GM18507 (cell line): ENCODE measurements at regions not wholly inside any gene's neighbourhood (a gene's known extent, or its start where the extent isn't known, plus 50 kb on each side); places are given as distances from the start of the nearest gene placed in this dataset.
"Not testable (repeated sequence)": the region's sequence is repeated elsewhere in the genome, so short reads cannot be mapped to it uniquely, and the experiment has no call there.

Experiments
- DNase-seq: peaks from one replicate; pipeline ENCODE4 v3.0.0; 2011; ENCODE audit warnings: low read depth; ENCODE audit not compliant: insufficient read length; ENCODE audit errors: extremely low spot score
- FAIRE-seq: peaks from 2 replicates; lab custom pipeline; 2011; peaks lifted over from hg19 to GRCh38; lab: Jason Lieb, UNC

DNA sequence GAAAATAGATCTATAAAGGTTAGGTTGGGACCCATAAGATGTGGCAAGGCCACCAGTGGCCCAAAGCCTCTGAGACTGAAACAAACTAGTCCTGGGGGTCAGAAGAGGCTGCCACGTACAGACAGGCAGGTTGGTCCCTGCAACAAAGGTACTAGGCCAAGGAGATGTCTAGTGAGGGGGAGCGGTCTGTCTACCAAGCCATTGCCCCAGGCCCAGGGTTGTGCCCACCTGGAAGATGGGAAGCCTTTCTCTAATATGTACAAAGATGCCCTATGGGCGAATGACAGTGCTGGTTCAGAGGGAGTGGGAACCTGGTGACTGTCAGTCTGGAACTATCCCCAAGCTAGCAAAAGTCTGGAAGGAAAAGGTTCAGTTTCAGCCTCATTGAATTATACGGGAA, 233.2 kb downstream of the RBM19 start:
- DNase-seq: no peak

DNA sequence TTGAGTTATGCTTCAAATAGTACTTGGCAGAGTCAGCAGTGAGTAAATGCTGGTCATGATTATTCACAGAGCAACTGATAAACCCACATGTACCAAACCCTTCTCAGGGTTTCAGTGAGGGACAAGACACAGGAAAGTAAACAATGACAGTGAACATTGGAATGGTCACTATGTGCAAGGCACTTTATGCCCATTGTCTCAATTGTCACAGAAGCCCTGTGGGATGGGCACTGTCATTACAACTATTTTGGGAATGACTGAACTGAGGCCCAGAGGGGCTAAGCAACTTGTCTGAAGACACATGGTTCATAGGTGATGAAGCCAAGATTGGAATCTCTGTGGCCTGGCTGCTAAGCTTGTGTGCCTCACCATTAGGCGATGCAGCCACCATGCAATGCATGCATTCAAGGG, 238.5 kb downstream of the RBM19 start:
- no peak for FAIRE-seq
- no peak for DNase-seq

More for the DNA sequence above, 233.2 kb downstream of the RBM19 start:
- no peak for FAIRE-seq

DNA sequence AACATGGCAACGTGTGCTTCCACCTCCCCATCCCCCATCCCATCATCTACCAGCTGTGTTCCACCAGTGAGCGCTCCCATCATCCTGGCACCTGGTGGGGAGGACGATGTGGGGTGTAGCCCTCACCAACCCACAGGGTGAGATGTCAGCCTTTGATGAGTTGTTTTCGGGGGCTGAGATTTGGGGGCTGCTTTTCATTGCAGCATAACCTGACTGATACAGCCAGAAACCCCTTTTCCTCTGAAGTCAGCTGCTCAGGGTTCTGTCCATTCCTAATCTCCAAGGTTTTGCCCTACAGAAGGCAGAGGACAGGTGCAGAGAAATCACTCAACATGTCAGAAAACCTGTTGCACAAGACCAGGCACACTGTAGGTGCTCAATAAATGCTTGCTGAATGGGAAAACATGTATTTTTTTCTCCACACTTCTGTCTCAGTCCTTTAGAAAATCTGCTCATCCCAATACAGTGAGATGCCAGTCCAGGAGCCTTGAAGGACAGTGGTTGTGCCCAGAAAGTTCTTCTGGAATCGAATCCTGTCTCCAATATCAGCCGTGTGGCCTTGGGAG, 239.8 kb downstream of the RBM19 start:
- no peak for FAIRE-seq

DNA sequence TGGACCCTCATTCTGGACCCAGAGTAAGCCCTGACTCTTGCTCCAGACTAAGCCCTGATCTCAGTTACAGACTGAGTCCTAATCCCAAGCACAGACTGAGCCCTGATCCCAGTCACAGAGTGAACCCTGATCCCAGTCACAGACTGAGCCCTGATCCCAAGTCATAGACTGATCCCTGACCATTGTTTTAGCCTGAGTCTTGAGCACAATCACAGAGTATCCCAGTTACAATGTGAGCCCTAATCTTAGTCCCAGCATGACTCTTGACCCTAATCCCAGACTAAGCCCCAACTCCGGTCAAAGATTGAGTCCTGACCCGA, 240.6 kb downstream of the RBM19 start:
- no peak for DNase-seq
- FAIRE-seq: no peak

More for the DNA sequence above, 239.8 kb downstream of the RBM19 start:
- DNase-seq: no peak

DNA sequence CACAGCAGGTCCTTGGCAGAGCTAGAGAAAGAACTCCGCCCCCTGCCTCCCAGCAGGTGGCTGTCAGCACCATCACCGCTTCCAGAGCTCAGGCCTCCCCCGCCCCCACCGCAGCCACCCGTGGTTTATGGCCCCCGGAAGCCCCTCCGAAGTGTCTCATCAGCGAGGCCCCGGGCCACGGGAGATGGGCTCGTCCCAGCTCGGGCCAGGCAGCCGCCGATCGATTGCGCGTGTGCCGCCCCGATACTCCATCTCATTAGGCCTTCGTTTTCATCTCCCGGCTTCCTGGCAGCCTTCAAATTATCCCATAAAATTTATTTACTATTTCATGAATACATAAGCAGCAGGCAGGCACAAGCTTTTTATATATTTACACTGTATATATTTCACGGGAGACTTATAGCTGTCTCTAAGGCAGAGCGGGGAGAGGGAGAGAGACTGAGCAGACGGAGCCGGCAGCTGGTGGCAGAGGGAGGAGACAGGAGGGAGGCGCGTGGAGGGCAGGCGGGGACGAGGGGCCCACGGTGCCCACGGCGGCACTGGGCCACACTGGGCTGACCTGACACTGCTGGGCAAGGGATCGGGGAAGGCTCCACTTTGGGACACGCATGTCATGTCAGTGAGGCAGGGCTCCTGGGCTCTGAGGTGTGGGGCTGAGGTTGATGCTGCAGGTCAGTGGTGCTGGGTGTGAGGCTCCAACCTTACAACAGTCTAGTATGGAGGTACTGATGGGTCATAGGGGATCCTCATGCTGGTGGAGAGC, 241.2 kb downstream of the RBM19 start:
- FAIRE-seq (no peak), DNase-seq (no peak)

DNA sequence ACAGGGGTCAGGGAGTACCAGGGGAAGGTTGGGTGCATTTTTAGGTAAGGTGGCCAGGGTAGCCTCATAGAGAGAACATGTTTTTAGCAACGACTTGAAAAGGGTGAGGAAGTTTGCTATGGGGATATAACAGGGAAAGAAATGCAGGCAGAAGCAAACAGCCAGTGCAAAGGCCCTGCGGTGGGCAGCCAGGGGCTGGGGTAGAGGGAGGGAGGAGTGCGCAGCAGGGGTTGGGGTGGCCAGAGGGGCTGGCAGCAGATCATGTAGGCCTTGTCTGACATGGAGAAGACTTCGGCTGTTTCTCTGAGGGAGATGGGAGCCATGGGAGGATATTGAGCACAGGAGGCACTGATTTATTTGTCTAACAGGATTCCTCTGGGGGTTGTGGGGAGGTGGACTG, 242.5 kb downstream of the RBM19 start:
- DNase-seq (no peak), FAIRE-seq (no peak)

DNA sequence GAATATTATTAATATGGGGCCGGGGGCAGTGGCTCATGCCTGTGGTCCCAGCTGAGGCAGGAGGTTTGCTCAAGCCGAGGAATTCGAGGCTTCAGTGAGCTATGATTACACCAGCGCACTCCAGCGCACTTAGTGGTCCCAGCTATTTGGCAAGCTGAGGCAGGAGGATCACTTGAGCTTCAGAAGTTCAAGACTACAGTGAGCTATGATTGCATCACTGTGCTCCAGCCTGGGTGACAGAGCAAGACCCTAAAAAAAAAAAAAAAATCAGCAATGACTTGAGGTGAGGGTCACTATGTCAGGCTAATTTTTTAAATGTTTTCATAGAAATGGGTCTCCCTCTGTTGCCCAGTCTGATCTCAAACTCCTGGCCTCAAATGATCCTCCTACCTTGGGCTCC, 243.4 kb downstream of the RBM19 start:
- FAIRE-seq: no peak
- no peak for DNase-seq

DNA sequence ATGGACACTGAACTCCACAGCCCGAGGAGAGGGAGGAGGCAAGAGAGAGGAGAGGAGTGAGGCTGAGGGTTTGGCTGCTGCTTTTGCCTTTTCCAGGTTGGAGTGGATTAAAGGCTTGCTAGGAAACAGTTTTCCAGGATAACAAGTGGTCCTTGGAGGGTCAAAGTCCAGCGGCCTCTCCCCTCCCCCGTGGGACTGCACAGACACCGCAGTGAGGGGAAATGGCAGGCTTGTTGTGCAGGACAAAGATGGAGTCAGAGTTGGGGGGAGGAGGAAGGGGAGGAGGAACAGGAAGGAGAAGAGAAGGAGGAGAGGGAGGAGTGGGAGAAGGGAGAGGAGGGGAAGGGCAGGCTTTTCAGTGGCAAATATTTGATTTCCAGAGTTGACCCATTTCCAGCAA, 245.5 kb downstream of the RBM19 start:
- DNase-seq (no peak), FAIRE-seq (no peak)

DNA sequence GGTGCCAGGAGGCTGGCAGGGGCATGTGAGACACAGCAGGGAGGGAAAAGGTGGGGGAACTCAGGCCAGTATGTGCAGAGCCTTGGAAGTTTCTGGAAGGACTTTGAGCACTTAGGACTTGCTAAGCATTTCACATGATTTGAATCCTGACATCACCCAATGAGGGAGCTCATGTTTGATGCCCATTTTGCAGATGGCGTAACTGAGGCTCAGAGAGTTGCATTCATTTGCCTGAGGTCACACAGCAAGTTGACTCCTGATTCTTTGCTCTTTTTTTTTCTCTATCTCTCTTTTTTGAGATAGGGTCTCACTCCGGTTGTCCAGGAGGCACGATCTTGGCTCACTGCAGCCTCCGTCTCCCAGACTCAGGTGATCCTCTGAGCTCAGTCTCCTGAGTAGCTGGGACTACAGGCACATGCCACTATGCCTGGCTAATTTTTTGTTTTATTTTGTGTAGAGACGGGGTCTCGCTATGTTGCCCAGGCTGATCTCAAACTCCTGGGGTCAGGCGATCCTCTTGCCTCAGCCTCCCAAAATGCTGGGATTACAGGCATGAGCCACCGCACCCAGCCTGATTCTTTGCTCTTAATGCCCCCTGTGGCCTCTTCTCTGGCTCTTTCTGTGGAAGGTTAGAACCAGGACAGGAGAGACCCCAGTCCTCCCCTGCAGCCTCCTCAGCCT, 246.1 kb downstream of the RBM19 start:
- DNase-seq: no peak
- no peak for FAIRE-seq

DNA sequence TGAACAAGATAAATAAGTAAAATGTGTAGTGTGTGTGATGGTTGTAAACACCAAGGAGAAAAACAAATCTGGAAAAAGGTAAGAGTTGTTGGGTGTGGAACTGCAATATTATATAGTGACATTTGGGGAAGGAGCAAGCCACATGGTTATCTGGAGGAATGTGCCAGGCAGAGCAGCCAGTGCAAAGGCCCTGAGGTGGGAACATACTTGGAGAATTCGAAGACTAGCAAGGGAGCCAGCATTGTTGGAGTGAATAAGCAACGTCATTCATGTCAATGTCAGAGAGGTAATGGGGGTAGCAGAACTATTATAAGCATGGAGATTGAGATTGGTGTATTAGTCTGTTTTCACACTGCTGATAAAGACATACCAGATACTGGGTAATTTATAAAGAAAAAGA, 241.5 kb upstream of the LHX5 start:
- DNase-seq: no peak
- FAIRE-seq: no peak

DNA sequence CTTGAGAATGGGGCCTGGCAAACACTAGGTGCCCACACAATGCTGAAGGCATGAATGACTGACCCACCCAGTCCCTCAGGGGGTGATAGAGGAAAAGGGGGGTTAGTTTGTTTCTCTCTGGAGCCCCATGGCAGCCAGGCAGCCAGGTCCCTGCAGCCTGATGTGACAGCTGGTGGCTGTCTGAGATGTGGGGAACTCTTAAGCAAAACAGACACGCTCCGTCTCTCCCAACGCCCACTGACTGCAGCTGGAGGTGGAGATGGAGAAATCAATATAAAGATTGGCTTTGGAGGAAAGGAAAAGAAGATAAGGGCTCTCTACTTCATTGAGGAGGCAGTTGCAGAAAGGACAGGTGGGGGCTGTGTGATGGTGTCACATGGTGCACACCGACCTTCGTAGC, 240.8 kb upstream of the LHX5 start:
- FAIRE-seq (no peak), DNase-seq (no peak)

DNA sequence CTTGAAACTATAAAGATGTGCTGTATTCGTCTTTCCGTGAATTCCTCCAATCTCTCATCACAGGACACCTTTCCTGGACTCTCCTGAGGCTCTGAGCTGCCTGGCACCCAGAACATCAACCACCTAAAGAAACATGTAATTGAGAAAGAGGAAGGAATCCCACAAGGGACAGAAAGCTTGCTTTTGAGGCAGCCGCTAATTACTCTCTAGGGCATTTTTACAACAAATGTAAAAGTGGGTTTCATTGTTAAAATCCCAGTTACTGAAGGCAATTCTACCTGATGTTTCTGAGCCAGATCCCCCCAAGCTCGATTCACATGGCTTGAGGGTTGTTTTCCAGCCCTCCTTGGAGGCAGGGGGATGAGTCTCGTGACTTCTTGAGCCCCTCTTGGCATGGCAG, 238.5 kb upstream of the LHX5 start:
- DNase-seq: no peak
- FAIRE-seq: no peak

DNA sequence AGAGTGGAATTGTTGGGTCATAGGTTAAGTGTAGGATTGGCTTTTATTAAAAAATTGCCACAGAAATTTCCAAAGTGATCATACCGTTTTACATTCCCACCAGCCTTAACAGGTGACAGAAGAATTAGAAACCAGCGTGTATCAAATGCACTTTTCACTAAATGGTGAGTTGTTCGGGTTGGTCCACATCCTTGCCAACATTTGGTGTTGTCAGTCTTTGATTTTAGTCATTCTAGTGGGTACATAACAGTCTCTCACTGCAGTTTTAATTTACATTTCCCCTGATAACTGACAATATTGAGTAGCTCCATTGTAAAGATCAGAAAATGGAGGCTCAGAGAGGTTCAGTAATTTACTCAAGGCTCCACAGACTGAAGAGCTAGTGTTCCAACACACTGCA, 237.8 kb upstream of the LHX5 start:
- no peak for DNase-seq
- no peak for FAIRE-seq

DNA sequence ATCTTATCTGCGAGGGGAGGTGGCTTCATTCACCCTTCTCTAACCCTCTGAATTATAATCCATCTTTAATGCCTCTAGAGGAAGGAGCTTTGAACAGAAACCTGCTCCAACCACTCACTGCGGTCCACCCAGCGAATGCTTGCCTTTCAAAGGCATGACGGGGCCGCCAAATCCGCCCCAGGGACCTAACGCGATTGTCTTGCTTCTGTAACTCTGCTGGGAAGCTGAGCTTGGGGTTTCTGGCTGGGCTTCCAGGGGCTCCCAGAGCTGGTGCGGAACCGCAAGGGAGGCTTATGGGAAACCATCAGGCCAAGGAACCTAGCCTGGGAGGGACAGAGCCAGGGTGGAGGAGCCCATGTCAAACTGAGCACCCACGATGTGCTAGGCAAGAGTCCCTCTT, 231.2 kb upstream of the LHX5 start:
- FAIRE-seq: no peak
- no peak for DNase-seq

DNA sequence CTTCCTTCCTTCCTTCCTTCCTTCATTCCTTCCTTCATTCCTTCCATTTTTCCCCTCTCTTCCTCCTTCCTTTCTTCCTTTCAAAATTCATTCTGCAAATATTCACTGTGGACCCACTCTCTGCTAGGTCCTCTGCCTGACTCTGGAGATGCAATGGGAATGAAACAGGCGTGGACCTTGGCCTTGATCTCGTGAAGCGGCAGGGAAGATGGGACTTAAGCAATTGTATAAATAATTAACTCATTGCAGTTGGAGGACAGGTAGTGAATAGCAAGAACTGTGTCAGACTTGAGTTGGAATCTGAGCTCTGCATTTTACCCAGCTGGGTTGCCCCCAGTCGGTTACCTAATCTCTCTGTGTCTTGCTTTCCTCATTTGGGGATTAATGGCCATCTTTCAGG, 230.6 kb upstream of the LHX5 start:
- DNase-seq (no peak), FAIRE-seq (no peak)

DNA sequence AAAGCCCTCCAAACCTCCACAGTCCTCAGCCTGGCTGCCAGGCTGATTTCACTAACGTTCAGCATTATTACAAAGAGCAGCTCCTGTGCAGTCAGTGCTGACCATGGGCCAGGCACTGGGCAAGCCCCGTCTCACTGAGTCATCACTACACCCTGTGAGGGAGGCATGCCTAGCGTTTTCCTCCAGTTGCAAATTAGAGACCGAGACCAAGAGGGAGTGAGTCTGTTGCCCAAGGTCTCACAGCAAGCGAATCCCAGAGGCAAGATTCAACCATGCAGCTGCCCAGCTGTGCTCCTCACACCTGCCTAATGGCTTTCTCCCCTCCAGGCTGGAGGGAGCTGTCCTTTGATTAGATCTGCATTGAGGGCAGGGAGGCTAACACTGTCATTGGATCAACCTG, 229.3 kb upstream of the LHX5 start:
- no peak for DNase-seq
- no peak for FAIRE-seq

DNA sequence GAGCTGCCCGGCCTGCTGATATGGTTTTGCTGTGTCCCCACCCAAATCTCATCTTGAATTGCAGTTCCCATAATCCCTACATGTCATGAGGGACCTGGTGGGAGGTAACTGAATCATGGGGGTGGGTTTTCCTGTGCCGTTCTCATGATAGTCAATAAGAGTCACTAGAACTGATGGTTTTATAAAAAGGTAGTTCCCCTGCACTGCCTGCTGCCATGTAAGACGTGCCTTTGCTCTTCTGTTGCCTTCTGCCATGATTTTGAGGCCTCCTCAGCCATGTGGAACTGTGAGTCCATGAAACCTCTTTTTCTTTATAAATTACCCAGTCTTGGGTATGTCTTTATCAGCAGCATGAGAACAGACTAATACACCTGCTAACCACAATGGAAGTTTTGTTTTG, 228.3 kb upstream of the LHX5 start:
- FAIRE-seq, DNase-seq: not testable (repeated sequence)

DNA sequence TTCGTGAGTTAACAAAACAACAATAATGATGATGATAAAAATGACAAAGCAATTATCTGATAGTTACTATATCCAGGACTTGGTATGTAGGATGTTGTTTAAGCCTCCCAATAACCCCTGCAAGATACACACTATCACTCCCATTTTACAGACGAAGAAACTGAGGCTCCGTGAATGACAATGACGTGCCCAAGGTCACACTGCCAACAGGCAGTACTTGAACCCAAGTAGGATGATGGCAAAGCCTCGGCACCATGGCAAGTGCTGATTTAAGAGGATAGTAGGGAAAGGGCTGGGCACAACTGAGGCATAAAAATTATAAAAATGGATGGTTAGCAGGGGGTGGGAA, 226.8 kb upstream of the LHX5 start:
- FAIRE-seq (no peak), DNase-seq (no peak)

DNA sequence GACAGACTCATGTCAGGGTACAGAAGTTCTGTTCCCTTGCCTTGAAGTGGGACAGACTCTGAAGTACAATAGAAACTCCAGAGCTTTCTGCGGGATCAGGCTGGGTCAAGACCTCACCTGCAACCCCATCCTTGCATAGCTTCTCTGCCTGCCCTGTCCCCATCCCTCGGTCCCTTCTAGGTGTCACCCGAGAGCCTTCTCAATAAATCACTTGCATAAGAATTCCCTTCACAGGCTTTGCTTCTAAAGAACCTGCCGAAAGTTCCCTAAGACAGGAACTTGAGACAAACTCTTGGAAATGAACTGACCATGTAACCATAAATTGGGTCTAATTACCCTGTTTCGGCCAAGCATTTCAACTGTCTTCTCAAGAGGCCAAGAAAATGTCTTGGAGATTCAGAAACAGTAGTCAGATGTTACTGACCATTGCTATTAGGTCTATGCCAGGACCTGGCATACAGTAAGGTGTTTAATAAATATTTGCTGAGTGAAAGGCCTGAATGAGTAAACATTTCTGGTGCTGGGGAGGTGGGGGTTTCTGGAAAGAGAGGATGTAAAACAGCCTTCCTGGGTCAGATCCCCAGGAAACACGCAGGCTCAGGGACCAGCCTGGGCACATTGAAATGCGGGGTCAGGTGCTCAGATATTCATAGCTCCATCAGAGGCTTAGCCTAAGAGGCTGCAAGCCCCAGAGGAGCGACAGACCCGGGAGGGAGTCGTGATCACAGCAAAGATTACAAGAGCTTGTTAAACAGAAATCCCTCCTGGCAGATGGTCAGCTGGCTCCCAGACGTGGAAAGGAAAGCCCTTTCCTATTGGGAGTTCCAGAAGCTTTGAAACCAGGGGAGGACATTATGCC, 226.2 kb upstream of the LHX5 start:
- DNase-seq (no peak), FAIRE-seq (no peak)

DNA sequence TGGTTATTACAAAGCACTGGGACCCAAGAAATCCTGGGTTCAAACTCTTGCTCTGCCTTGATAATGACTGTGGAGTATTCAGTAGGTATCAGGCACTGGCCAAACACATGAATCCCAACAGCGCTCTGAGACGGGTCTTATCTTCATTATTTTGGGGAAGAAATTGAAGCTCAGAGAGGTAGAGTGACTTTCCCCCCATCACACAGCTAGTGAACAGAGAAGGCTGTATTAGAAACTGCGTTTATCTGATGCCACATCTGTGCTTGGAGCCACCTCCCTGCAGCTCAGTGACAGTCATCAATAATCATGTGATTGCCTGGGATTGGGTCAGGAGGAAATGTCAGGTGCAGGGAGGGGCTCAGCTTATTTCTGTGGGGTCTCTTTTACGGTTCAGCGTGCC, 225.4 kb upstream of the LHX5 start:
- DNase-seq (no peak), FAIRE-seq (no peak)
